AG09319 (cell line): ENCODE measurements at regions not wholly inside any gene's neighbourhood (a gene's known extent, or its start where the extent isn't known, plus 50 kb on each side); places are given as distances from the start of the nearest gene placed in this dataset.

Experiments used
- DNase-seq: peaks from one replicate; pipeline ENCODE4 v3.0.0-alpha.2; 2010; ENCODE audit warnings: low read depth; ENCODE audit errors: extremely low read depth
- CTCF ChIP-seq: IDR thresholded peaks from 2 replicates; pipeline ENCODE4 v1.5.1; 2011; ENCODE audit warnings: low read depth, mild to moderate bottlenecking, inconsistent platforms, low read length, moderate library complexity

- TF ChIP-seq CTCF, result no peak
- peak; percentile 88 for DNase-seq
Observed at GRCh38 chr14:26765768-26766520, 168.1 kb upstream of the NOVA1 start.

- no peak for TF ChIP-seq CTCF
- DNase-seq, result no peak
Observed at GRCh38 chr14:26766726-26767125, 168.9 kb upstream of the NOVA1 start.

- DNase-seq, result no peak
- no peak for TF ChIP-seq CTCF
Observed at GRCh38 chr14:26773906-26774593, 176.2 kb upstream of the NOVA1 start.

GRCh38 chr14:26775765-26776563 is 178.1 kb upstream of the NOVA1 start:
- no peak for DNase-seq
- TF ChIP-seq CTCF, result no peak

GRCh38 chr14:26791117-26791806 is 193.4 kb upstream of the NOVA1 start:
- DNase-seq, result no peak
- no peak for TF ChIP-seq CTCF

- DNase-seq, result no peak
- TF ChIP-seq CTCF, result no peak
Observed at GRCh38 chr14:26794731-26795130, 196.9 kb upstream of the NOVA1 start.
